NCI-H345 (cell line): ENCODE measurements at regions not wholly inside any gene's neighbourhood (a gene's known extent, or its start where the extent isn't known, plus 50 kb on each side); places are given as distances from the start of the nearest gene placed in this dataset.

Experiments
- DNase-seq: peaks from one replicate; lab custom pipeline; 2025; lab: John Stamatoyannopoulos, UW

DNA sequence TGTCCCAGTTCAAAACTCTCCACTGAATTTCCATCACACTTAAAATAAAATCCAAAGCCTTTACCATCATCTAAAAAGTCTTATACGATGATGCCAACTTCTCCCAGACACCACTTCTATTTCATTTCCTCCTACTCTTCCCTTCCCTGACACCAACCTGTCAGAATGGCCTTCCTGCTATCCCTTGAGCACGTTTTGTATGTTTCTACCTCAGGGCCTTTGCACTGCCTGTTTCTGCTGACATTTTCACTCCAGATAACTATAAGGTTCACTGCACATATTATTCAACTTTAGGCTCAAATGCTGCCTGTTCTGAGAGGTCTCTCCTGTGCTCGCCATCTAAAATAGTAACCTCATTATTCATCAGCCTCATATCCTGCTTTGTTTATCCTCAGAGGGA is 269.6 kb downstream of the HTR7 start:
- no peak for DNase-seq

- DNase-seq = no peak
These were observed 268.0 kb downstream of the HTR7 start for GRCh38 chr10:90589825-90590224.

DNA sequence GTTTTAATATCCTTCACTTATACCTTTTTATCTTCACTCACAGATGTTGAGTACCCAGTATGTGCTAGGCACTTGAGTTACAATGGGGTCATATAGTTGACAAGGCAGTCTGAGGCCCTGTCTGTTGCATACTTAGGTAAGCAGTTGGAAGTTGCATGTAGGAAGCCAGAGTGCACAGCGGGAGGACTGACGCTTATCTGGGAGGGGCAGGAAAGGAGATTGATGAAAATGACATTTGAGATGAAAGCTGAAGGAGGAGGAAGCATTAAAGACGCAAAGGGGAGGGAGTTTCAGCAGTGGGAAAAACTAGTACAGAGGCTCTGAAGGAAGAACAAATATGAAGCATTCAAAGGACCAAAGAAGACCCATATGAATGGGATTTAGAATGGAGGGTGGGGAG is 266.2 kb downstream of the HTR7 start:
- DNase-seq = peak; percentile 4

GRCh38 chr10:90592638-90593302 is 265.1 kb downstream of the HTR7 start:
- DNase-seq = peak; percentile 58

GRCh38 chr10:90598513-90598912 is 259.3 kb downstream of the HTR7 start:
- no peak for DNase-seq

- DNase-seq = no peak
These were observed 254.8 kb downstream of the HTR7 start for GRCh38 chr10:90602862-90603610.

DNA sequence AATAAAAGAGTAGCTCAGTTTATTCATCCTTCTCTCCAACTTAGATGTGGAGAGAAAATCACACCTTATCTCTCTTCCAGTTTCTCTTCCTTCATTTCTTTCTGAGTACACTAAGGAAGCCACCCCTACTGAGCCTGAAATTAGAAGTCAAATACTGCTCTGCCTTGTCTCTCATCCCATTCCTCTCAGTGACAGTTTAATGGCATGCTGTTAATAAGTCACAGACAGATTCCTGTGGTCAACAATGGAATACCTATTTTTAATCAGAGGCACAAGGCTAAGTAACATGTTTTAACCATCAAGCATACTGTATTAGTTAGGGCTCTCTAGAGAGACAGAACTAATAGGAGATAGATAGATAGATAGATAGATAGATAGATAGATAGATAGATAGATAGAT is 253.2 kb downstream of the HTR7 start:
- DNase-seq = no peak

DNA sequence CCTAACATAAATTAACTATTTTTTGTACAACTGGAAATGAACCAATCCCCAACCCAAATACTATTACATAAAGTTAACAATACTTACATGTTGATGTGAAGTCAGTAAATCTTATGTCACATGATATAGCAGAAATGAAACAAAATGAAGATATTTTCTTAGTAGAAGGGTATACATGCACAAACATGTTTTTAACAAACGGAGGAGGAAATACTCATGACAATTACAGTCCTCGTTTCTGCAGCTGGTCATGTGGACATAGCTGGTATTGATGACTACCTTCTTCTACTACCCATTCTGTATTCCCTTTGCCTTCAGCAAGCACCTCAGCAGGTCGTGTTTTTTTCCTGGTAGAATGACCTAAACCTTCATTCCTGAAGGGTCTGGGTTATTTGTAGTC is 252.3 kb downstream of the HTR7 start:
- DNase-seq = no peak

DNA sequence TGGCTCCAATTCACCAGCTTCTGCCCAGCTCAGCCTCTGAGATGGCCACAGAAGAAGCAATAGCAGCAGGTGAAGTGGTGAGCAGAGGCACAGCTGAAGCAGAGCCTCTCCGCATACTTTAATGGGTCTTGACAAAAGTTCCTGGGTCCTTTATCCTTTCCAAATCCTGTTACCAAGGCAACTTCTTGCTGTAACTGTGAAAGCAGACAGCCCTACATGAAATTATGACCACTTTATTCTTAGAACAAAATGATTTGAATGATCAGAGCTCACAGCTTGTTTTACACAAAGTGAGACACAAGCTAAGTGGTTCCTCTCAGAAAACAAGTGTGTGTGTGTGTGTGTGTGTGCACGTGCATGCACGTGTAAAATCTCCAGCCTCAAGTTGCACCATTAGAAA is 245.6 kb downstream of the HTR7 start:
- no peak for DNase-seq

GRCh38 chr10:90614631-90615030 is 243.2 kb downstream of the HTR7 start:
- no peak for DNase-seq

DNA sequence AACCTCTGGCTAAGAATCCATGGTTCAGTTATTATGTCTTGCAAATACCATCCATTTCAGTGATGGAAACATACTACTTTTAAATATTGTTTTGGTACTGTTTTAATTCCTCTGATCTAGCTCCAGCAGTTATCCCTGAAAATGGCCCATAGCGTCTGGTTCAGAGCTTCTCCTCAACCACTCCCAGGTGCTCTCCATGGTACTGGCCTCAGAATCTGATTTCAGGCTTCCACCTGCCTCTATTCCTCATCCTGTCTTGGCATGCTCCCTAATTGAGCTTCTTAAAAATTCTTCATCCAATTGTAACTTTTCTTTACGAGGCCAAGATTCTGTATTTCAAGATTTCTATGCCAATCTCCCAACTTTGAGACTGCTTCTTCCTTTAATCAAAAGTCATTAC is 236.3 kb downstream of the HTR7 start:
- DNase-seq = no peak

- DNase-seq = peak; percentile 53
These were observed 222.6 kb downstream of the HTR7 start for GRCh38 chr10:90635111-90635765.

- no peak for DNase-seq
These were observed 217.1 kb downstream of the HTR7 start for GRCh38 chr10:90640756-90641155.

DNA sequence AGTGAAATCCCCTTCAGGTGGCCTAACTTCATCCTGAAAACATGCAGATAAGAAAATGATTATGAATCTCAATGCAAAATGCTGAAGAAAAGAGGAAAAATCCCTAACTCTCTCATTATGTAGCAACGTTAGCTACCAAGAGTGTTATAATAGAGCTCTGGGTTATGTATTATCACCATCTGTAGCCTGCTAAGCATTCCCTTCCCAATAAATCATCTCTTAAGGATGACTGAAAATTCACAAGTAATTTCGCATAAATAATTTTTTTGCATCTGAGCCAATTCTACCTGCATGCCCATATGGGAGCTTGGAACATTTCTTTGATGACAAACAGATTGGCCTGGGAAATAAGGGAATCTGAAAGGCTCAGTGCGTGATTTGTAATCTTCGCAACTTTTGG is 216.1 kb downstream of the HTR7 start:
- no peak for DNase-seq

- no peak for DNase-seq
These were observed 215.7 kb downstream of the HTR7 start for GRCh38 chr10:90642136-90642535.

- no peak for DNase-seq
These were observed 215.2 kb downstream of the HTR7 start for GRCh38 chr10:90642650-90643049.

DNA sequence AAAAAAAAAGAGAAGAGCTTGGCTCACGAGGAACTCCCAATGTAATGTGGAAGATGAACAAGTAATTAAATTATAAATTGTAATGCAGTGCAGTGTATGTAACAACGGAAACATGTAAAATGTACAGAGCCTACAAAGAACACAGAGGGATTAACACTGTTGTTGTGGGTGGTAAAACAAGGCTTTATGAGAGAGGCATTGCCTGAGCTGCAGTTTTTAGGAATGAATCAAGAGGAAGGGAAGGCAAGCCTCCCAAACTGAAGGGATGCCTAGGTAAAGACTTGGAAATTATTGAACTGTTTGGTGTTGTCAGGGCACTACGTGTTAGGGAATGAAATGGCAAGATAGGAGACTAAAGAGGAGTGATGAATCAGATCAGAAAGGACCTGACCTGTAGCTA is 213.7 kb downstream of the HTR7 start:
- no peak for DNase-seq

DNA sequence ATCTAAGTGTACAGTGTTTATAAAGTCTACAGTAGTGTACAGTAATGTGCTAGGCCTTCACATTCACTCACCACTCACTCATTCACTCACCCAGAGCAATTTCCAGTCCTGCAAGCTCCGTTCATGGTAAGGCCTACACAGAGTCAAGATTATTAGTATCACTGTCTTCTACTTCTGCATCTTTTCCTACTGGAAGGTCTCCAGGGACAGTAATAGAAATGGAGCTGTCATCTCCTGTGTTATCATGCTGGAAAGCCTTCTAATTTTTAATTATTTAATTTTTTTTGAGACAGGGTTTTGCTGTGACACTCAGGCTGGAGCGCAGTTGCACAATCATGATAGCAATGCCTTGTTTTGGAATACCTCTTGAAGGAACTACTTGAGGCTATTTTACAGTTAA is 207.0 kb downstream of the HTR7 start:
- DNase-seq = no peak

- no peak for DNase-seq
These were observed 205.3 kb downstream of the HTR7 start for GRCh38 chr10:90652519-90652918.

DNA sequence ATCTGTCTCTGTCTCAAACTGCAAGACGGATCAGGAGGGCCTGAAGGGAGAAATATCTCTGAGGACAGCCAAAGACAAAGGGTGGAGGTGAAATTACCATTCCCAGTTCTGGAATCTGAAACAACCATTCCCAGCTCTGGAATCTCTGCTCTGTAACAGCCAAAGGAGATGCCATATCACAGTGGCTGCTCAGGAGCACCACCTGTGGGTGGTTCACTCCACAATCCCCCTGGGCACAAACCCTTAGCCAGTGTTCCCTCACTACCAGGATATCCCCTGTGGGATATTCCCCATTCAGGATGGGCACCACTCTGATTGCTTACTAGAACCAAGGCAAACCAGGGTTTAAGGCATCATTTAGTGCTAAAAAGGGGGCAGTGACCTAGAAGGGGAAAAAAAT is 199.0 kb downstream of the HTR7 start:
- no peak for DNase-seq

DNA sequence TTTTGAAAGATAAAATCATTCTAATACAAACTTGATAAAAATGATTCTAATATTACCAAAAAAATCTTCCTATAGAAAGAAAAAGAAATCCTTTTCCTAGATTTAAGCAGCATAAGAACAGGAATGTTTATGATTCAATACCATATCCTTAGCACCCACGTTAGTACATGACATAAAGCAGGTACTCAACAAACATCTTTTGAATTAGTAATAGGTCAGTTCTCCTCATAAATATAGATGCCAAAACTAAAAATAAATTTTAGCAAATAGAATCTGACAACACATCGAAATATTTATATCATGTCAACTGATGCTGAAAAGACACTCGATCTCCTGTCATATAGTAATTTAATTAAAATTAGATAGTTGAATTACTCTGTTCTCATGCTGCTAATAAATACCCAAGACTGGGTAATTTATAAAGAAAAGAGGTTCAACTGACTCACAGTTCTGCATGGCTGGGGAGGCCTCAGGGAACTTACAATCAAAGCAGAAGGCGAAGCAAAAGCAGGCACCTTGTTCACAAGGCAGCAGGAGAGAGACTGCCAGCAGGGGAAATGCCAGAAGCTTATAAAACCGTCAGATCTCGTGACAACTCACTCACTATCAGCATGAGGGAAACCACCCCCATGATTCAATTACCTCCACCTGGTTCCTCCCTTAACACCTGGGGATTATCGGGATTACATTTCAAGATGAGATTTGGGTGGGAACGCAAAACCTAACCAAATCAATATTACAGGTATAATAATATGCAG is 191.8 kb downstream of the HTR7 start:
- DNase-seq = no peak

DNA sequence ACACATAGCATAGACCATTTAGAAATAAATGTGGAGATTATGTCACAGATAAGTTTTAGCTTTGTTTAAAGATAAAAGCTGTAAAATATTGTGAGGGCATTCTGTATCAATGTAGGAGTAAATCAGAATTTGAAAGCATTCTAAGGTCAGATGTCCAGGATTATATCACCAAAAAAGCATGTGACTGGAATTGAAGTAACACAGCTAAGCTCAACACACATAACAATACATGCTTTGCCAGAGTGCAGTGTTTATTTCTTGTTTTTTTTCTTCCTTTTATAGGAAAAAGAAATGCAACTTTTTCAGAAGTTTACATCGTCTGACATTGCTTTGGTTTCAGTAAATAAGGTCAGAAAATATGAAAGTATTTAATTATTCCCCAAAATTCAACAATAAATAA is 183.4 kb downstream of the HTR7 start:
- DNase-seq = no peak

DNA sequence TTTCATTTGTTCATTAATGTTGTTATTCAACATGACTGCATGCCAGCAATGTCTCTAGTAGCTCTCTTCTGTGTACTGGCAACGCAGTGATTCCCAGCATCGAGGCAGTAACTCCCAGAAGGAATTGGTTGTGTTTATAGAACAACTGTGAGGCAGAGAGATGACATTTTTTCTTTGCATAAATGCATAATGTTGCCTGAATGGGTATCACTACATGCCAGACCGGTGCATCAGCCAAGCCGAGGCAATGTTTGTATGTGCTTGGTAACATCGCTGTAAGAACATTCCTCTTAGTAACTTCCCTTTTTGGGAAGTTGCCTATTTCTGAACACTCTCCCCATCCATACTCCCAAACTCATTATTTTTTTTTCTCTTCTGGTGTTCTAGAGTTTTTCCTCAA is 182.9 kb downstream of the HTR7 start:
- DNase-seq = no peak
